ENCODE measurements at regions not wholly inside any gene's neighbourhood (a gene's known extent, or its start where the extent isn't known, plus 50 kb on each side); places are given as distances from the start of the nearest gene placed in this dataset.
"Not testable (repeated sequence)": the region's sequence is repeated elsewhere in the genome, so short reads cannot be mapped to it uniquely, and the experiment has no call there.

- 74 to 80% methylated on average over 5 of the region's 5 CpGs for WGBS, 2 donors
- no peaks in the 10 kb centered on the region for H3K4me1 ChIP-seq (ENCODE audit: control insufficient read depth in 2 of 2, insufficient read depth in 2 of 2, low read length in 1 of 2)
- H3K4me3 ChIP-seq (ENCODE audit: low read depth in 1 of 2, low read length in 2 of 2), result no peak overlapping the region
- H3K9me3 ChIP-seq (ENCODE audit: control insufficient read depth in 2 of 2, insufficient read depth in 1 of 2, low read depth in 1 of 2, low read length in 1 of 2), result no peaks in the 10 kb centered on the region
- H3K27me3 ChIP-seq (ENCODE audit: control insufficient read depth in 1 of 2, insufficient read depth in 2 of 2, low read length in 2 of 2), result no peaks in the 10 kb centered on the region
- no peaks in the 10 kb centered on the region for H3K36me3 ChIP-seq (ENCODE audit: control insufficient read depth in 2 of 2, insufficient read depth in 2 of 2, low read length in 1 of 2)
- no peak overlapping the region for H3K27ac ChIP-seq (ENCODE audit: low read depth in 2 of 2, low read length in 1 of 2)
Observed at GRCh38 chr6:118710616-118711015, 59.2 kb upstream of the CEP85L start.

- Histone ChIP-seq H3K4me3 (ENCODE audit: low read depth in 1 of 2, low read length in 2 of 2) (peak overlapping the region in 1 of 2 donors; percentile 39), H3K4me1 (ENCODE audit: control insufficient read depth in 2 of 2, insufficient read depth in 2 of 2, low read length in 1 of 2) (no peaks in the 10 kb centered on the region), H3K9me3 (ENCODE audit: control insufficient read depth in 2 of 2, insufficient read depth in 1 of 2, low read depth in 1 of 2, low read length in 1 of 2) (no peaks in the 10 kb centered on the region), H3K36me3 (ENCODE audit: control insufficient read depth in 2 of 2, insufficient read depth in 2 of 2, low read length in 1 of 2) (no peaks in the 10 kb centered on the region), H3K27ac (ENCODE audit: low read depth in 2 of 2, low read length in 1 of 2) (peak overlapping the region in 1 of 2 donors; percentile 5), H3K27me3 (ENCODE audit: control insufficient read depth in 1 of 2, insufficient read depth in 2 of 2, low read length in 2 of 2) (no peaks in the 10 kb centered on the region)
- 28 to 42% methylated on average over 3 of the region's 3 CpGs for WGBS, 2 donors
Observed at GRCh38 chr6:118709859-118710350, 58.5 kb upstream of the CEP85L start.

- 6 to 18% methylated on average over 5 of the region's 5 CpGs for WGBS, 2 donors
- H3K36me3 ChIP-seq (ENCODE audit: control insufficient read depth in 2 of 2, insufficient read depth in 2 of 2, low read length in 1 of 2), result no peaks in the 10 kb centered on the region
- H3K9me3 ChIP-seq (ENCODE audit: control insufficient read depth in 2 of 2, insufficient read depth in 1 of 2, low read depth in 1 of 2, low read length in 1 of 2), result no peaks in the 10 kb centered on the region
- H3K4me3 ChIP-seq (ENCODE audit: low read depth in 1 of 2, low read length in 2 of 2), result peak overlapping the region; percentile 22 to 39
- H3K27me3 ChIP-seq (ENCODE audit: control insufficient read depth in 1 of 2, insufficient read depth in 2 of 2, low read length in 2 of 2), result no peaks in the 10 kb centered on the region
- H3K4me1 ChIP-seq (ENCODE audit: control insufficient read depth in 2 of 2, insufficient read depth in 2 of 2, low read length in 1 of 2), result no peaks in the 10 kb centered on the region
- H3K27ac ChIP-seq (ENCODE audit: low read depth in 2 of 2, low read length in 1 of 2), result peak overlapping the region; percentile 44 to 55
Observed at GRCh38 chr6:118708744-118709143, 57.4 kb upstream of the CEP85L start.

- Histone ChIP-seq H3K9me3 (ENCODE audit: control insufficient read depth in 2 of 2, insufficient read depth in 1 of 2, low read depth in 1 of 2, low read length in 1 of 2) (no peaks in the 10 kb centered on the region), H3K27me3 (ENCODE audit: control insufficient read depth in 1 of 2, insufficient read depth in 2 of 2, low read length in 2 of 2) (no peaks in the 10 kb centered on the region), H3K4me1 (ENCODE audit: control insufficient read depth in 2 of 2, insufficient read depth in 2 of 2, low read length in 1 of 2) (no peaks in the 10 kb centered on the region), H3K4me3 (ENCODE audit: low read depth in 1 of 2, low read length in 2 of 2) (no peak overlapping the region), H3K36me3 (ENCODE audit: control insufficient read depth in 2 of 2, insufficient read depth in 2 of 2, low read length in 1 of 2) (no peaks in the 10 kb centered on the region), H3K27ac (ENCODE audit: low read depth in 2 of 2, low read length in 1 of 2) (no peak overlapping the region)
- WGBS, 2 donors, result 93% methylated on average over 3 of the region's 3 CpGs
Observed at GRCh38 chr6:118708055-118708454, 56.7 kb upstream of the CEP85L start.

- no peaks in the 10 kb centered on the region for H3K36me3 ChIP-seq (ENCODE audit: control insufficient read depth in 2 of 2, insufficient read depth in 2 of 2, low read length in 1 of 2)
- H3K4me1 ChIP-seq (ENCODE audit: control insufficient read depth in 2 of 2, insufficient read depth in 2 of 2, low read length in 1 of 2), result no peaks in the 10 kb centered on the region
- no peak overlapping the region for H3K27ac ChIP-seq (ENCODE audit: low read depth in 2 of 2, low read length in 1 of 2)
- no peaks in the 10 kb centered on the region for H3K27me3 ChIP-seq (ENCODE audit: control insufficient read depth in 1 of 2, insufficient read depth in 2 of 2, low read length in 2 of 2)
- 76 to 87% methylated on average over 3 of the region's 3 CpGs for WGBS, 2 donors
- H3K4me3 ChIP-seq (ENCODE audit: low read depth in 1 of 2, low read length in 2 of 2), result no peak overlapping the region
- no peaks in the 10 kb centered on the region for H3K9me3 ChIP-seq (ENCODE audit: control insufficient read depth in 2 of 2, insufficient read depth in 1 of 2, low read depth in 1 of 2, low read length in 1 of 2)
Observed at GRCh38 chr6:118706702-118707101, 55.3 kb upstream of the CEP85L start.

GRCh38 chr6:118705544-118706491 is 54.4 kb upstream of the CEP85L start:
- Histone ChIP-seq H3K36me3 (ENCODE audit: control insufficient read depth in 2 of 2, insufficient read depth in 2 of 2, low read length in 1 of 2) (no peaks in the 10 kb centered on the region), H3K27me3 (ENCODE audit: control insufficient read depth in 1 of 2, insufficient read depth in 2 of 2, low read length in 2 of 2) (no peaks in the 10 kb centered on the region), H3K27ac (ENCODE audit: low read depth in 2 of 2, low read length in 1 of 2) (no peak overlapping the region), H3K9me3 (ENCODE audit: control insufficient read depth in 2 of 2, insufficient read depth in 1 of 2, low read depth in 1 of 2, low read length in 1 of 2) (no peaks in the 10 kb centered on the region), H3K4me1 (ENCODE audit: control insufficient read depth in 2 of 2, insufficient read depth in 2 of 2, low read length in 1 of 2) (no peaks in the 10 kb centered on the region), H3K4me3 (ENCODE audit: low read depth in 1 of 2, low read length in 2 of 2) (no peak overlapping the region)
- 18 to 33% methylated on average over 4 of the region's 4 CpGs for WGBS, 2 donors

GRCh38 chr6:118704915-118705314 is 53.5 kb upstream of the CEP85L start:
- 63 to 71% methylated on average over 3 of the region's 3 CpGs for WGBS, 2 donors
- Histone ChIP-seq H3K27me3 (ENCODE audit: control insufficient read depth in 1 of 2, insufficient read depth in 2 of 2, low read length in 2 of 2) (no peaks in the 10 kb centered on the region), H3K36me3 (ENCODE audit: control insufficient read depth in 2 of 2, insufficient read depth in 2 of 2, low read length in 1 of 2) (no peaks in the 10 kb centered on the region), H3K4me1 (ENCODE audit: control insufficient read depth in 2 of 2, insufficient read depth in 2 of 2, low read length in 1 of 2) (no peaks in the 10 kb centered on the region), H3K9me3 (ENCODE audit: control insufficient read depth in 2 of 2, insufficient read depth in 1 of 2, low read depth in 1 of 2, low read length in 1 of 2) (no peaks in the 10 kb centered on the region), H3K27ac (ENCODE audit: low read depth in 2 of 2, low read length in 1 of 2) (no peak overlapping the region), H3K4me3 (ENCODE audit: low read depth in 1 of 2, low read length in 2 of 2) (no peak overlapping the region)

GRCh38 chr6:118701260-118701659 is 49.9 kb upstream of the CEP85L start:
- H3K36me3 ChIP-seq (ENCODE audit: control insufficient read depth in 2 of 2, insufficient read depth in 2 of 2, low read length in 1 of 2); H3K4me3 ChIP-seq (ENCODE audit: low read depth in 1 of 2, low read length in 2 of 2); H3K27me3 ChIP-seq (ENCODE audit: control insufficient read depth in 1 of 2, insufficient read depth in 2 of 2, low read length in 2 of 2); H3K27ac ChIP-seq (ENCODE audit: low read depth in 2 of 2, low read length in 1 of 2); H3K9me3 ChIP-seq (ENCODE audit: control insufficient read depth in 2 of 2, insufficient read depth in 1 of 2, low read depth in 1 of 2, low read length in 1 of 2); H3K4me1 ChIP-seq (ENCODE audit: control insufficient read depth in 2 of 2, insufficient read depth in 2 of 2, low read length in 1 of 2): not testable (repeated sequence)
- WGBS, 2 donors, result 93 to 95% methylated on average over 3 of the region's 3 CpGs

Data from esophagus (tissue), 2 donors.